Stimulated activated CD4-positive, alpha-beta T cell treated with anti-CD3 and anti-CD28 coated beads, Interleukin-15, amount 100 ng/mL, for 48 hours (primary cell): ENCODE measurements at regions not wholly inside any gene's neighbourhood (a gene's known extent, or its start where the extent isn't known, plus 50 kb on each side); places are given as distances from the start of the nearest gene placed in this dataset.

ENCODE experiments used
- DNase-seq, 2 donors: peaks; one replicate each; pipeline ENCODE4 v3.0.0-alpha.2; 2020; ENCODE audit warnings: low read depth in 2 of 2

DNA sequence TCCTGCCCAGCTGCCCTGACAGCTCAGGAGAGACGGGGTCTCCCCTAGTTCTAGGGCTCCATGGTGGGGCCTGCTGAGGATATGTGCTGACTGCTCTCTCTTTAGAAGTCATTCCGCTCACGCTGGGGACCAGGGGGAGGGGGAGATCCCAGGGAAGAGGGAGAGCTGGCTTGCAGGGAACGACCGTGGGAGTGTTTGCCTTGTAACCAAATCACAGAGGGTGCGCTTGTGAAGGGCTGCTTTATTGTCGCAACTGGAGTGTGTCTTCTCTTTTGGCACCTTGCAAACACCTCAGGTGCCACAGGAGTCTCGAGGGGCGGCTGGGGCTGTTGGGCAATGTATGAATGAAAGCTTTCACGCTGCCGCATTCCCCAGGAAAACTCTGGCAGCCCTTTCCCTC, 531.3 kb upstream of the MKI67 start:
- no peak for DNase-seq

DNA sequence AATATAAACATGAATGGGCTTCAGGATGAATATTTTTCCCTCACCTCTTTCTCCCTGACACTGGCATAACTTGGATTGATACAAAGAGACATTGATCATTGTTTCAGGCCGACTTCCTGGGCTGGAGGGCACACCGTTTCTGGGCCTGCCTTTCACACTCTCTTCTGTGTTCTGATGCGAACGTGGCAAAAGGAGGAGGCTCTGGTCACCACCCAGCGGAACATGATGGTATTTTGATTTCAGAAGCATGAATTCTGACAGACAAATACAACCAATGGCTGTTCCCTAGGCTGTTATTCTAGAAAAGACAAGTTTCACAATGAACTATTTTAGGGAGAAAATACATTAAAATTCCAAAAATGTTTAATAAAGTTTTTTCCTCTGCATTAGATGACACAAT, 534.5 kb upstream of the MKI67 start:
- DNase-seq = no peak

DNA sequence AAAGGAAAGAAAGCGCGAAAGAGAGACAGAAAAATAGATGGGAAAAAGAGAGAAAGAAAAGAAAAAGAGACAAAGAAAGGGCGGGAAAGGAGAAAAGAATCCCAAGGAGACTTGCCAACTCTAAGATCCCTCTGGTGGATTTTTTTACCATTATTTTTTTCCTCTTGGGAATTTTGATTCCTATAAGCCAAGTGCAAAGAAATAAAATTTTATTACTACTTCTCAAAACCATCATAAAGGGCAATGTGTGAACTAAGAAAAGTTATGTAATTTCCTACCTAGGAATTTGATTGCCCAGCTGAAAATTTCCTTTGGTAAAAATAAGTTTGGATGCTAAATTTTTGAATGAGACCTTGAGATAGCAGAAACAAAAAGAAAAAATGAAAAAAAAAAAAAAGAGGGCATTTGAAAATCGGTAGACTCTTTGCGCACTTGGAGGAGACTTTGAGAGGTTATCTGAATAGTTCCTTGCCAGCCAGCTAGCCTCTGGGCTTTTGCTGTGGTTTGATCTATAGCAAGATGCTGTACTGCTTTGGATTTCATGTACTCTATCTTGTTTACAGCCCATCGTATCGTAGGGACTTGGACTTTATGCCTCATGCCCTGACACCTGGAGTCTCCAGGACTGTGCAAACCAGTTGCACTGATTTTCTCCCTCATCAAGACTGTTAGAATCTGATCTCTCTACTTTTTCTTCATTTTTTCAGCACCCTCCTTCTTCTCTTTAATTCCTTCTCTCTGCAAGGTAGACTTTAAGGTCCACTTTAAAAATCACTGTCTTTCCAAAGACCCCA, 535.4 kb upstream of the MKI67 start:
- no peak for DNase-seq

DNA sequence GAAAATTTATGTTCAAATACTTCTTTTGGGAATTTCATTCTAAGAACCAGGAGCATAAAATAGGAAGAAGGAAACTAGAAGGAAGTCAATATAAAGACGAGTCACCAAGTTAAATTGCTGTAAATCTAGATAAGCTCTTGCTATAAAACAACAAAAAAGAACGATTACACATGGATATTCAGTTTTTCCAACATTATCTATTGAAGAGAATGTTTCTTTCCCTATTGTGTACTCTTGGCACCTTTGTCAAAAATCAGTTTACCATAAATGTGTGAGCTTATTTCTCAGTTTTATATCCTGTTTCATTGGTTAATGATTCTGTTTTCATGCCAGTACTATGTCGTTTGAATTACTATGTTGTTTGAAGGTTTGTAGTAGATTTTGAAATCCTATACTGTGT, 536.3 kb upstream of the MKI67 start:
- DNase-seq = no peak

DNA sequence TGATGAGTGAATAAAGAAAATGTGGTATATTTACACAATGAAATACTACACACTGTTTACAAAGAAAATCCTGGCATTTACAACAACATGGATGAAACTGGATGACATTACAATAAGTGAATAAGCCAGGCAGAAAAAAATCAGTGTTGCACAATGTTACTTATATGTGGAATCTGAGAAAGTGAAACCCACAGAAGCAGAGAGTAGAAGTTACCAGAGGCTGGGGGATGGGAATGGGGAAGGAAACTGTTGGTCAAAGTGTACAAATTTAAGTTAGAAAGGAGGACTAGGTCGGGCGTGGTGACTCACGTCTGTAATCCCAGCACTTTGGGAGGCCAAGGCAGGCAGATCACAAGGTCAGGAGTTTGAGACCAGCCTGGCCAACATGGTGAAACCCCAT, 538.5 kb upstream of the MKI67 start:
- no peak for DNase-seq

DNA sequence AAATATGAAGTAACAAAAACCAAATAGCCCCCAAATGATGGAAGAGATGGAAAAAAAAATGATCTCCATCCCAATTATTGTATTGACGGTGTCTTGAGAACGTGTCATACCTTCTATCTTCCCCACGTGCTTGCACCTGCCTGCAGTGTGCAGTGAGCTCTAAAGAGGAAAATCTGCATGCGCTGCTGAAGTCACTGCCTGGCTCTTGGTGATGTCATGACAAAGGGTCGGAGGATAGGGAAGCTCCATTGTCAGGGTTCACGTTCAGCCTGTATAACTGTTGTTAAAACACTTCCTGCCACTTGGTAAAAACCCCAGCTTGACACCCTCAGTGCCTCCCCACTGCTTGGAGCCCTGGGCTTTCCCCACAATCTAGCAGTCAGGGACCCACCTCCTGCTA, 549.2 kb upstream of the MKI67 start:
- no peak for DNase-seq

DNA sequence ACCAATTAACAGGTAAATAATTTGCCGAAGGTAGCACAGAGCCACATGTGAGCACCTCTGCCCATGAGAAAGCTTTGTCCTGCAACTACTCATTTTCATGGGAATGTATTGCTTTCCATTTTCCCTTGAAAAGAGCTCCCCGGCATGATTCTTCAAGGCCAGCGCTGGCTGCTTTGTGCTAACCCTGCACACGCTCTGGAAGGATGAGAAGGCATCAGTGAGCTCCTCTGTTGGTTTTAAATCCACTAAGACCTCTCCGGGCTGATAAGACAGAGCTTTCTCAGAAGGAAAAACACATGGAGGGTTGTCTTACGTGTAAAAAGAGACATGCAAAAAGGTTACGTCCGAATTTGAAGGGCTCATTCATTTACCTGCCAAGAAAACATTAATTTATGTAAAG, 553.9 kb upstream of the MKI67 start:
- no peak for DNase-seq

DNA sequence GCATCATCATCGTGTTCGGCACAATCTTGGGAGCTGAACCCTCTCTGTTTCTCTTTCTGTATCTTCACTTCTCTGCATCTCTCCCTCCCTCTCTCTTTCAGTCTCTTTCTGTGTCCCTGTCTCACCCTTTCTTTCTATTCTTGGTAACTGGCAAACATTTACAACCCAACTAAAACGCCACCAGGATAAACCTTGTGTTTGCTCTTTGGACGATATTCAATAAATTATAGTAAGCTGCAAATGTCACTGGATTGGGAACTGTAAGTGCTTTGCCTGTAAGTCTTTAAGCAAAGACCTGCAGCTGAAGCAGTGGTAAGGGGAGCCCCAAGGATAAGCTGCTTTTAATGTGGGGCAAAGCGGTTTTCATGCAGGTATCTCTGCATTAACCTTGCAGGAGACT, 558.0 kb upstream of the MKI67 start:
- no peak for DNase-seq

DNA sequence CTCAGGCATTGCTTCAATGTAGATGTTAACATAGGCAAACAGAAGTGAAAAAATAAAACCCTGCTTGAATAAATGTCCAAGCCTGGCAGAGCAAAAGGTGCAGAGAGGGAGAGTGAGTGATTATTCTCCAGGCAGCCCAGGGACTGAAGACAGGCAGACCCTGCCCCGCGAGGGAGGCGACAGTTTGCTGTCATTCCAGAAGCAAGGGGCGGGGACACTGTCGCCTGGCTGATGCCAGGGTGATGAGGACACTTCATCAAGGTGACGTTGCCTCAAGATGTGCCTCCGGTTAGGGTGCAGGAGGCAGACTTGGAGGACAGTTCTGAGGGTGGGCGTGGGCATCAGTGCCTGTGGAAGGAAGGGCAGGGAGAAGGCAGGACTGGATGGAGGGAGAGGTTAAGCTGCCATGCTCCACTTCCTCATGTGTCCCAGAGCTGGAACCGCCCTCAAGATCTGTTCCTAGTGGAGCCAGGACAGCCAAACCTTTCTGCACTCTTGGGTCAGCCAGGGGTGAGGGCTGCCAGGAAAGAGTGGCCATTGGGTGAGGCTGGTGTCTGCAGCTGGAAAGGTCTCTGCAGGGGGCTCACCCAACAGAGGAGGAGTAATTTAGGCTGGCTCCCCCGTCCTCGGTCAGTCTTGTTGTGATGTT, 560.5 kb upstream of the MKI67 start:
- no peak for DNase-seq

DNA sequence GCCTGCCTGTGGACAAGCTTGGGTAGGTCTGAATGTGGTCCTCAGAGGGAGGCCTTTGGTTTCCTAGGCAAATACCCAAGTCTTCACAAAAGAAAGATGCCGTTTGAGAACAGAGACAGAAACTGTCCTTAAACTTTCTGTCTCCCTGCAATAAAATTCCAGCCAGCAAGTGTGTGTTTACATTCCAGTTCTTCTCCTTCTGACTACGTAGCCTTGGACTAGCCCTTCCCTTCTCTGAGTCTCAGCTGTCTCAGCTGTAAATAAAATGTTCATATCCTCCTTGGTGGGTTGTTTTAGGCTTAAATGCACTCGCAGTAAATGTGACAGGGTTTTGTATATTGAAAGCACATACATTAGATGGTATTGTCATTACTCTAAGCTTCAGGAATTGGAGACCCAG, 561.2 kb upstream of the MKI67 start:
- no peak for DNase-seq

DNA sequence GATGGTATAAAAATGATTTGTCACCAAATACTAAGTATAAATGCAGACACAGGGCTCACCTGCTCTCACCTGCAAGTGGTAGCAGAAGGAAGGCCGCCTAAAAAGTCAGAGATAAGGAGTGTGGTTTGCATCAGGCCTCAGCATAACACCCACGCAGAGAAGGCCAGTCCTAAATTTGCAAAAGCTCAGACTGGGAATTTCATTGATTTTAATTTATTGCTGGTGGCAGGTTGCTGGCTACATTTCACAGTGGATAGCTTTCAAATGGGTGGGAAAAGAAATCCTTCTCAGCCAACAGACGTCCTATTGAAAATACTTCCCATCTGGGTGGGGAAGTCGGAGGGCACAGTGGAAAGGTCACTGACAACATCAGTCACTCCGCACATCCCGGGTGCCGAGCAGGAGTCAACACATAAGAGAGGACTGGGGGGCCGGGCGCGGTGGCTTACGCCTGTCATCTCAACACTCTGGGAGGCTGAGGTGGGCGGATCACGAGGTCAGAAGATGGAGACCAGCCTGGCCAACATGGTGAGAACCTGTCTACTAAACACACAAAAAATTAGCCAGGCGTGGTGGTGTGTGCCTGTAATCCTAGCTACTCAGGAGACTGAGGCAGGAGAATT, 561.8 kb upstream of the MKI67 start:
- DNase-seq = no peak

DNA sequence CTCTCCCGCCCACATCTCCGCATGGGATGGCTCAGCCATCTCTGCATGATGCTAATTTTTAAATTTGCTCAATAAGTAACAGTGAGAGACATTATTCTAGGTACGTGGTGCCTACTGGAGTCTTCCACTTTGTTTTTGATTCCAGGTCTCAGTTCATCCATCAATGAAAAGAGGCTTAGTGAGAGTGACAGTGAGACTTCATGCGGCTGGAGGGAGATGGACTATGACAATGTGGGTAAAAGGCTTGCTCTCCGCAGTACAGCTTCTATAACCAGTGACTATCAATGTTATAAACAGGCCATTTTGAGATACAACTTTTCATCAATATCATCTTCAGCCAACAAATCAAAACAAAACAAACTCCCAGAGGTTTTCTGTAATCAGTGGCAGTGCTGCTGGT, 563.4 kb upstream of the MKI67 start:
- no peak for DNase-seq

DNA sequence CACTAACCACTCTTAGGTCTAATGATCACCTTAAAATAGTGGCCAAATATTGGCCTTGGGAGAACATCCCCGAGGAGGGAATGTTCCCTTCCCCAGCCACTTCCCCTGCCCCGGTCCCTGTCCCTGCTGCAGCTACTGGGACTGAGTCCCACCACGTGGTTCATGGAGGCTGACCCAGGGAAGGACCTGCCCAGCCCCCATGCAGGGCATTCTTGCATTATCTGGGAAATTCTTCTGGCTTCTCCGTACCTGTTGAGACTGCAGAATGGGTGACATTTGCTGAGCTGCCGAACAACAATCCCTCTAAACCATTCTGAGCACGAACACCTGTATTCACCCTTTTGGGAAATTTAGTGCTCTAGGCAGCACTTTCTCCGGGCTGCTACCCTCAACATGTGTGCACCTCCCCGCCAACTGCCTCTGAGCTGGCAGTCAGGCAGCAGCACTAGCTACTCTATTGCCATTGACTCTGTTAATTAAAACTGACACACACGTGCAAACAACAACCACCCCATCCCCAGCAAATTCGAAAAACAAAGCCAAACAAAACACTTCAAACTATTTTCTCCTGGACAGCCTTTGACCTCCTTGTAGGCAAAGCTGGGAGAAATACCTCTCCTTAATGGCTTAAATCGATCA, 567.4 kb upstream of the MKI67 start:
- no peak for DNase-seq

DNA sequence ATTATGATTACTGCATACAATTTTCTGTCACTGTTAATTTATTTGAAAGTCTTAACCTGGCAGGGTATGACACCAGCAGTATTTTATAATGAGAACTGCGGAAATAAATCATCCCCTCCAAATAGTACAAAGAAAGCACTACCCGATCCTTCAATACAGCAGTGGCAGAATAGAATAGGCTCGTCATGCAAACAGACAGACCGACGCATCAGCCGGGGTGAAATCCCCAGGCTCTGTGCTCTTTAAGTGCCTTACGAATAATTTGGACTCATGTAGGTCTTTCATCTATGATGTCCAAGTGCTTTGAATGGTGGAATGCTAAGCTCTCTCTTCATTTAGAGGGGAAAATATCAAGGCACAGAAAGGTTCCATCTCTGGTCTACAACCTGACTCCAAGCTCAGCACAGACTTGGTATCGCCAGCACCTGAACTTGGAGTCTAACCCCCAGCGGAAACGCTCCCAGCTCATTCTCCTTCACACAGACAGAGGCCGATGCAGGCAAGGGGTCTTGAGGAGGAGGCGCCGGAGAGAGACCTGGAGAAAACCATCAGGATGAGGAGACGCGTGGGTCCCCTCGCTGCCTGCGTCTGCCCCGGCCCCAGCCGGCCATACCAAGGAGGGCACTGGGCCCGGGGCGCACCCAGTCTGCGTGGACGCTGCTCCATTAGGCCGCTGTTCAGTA, 568.1 kb upstream of the MKI67 start:
- no peak for DNase-seq

DNA sequence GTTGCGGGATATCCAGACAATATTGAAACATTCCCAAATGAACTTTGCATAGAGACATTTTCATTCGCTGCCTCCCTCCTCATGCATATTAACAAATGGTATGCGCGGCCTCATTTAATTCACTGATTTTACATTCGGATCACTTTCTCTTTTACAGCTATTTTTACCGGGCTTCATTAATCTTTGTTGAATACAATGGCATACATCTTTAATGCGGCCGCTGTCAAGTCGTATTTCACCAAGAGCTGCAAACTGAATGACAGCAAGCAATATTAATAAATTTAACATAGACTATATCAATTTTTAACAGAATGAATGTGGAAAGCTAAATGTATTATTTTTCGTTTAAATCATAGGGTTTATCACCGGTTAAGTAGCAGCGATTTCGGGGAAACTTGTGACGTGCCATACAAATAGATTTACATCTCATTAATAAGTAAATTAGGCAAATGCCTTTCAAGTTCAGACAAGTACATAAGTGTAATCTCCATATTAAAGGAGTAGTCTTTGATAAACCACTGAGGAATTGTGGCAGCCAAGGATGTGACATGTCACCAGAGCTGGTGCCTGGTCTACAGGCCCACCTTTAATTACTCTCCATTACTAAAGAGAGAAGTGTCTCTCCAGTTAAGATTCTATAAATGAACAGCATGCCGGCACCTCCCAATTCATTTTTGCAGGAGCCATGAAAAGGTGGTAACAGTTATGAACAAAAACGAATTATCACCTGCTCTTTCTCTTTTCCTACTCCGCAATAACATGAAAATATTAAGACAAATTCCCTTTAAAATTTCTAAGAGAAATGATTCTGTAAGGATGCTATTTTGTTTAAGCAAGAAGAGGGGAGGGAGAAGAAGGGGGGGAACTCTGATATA, 568.9 kb upstream of the MKI67 start:
- no peak for DNase-seq

DNA sequence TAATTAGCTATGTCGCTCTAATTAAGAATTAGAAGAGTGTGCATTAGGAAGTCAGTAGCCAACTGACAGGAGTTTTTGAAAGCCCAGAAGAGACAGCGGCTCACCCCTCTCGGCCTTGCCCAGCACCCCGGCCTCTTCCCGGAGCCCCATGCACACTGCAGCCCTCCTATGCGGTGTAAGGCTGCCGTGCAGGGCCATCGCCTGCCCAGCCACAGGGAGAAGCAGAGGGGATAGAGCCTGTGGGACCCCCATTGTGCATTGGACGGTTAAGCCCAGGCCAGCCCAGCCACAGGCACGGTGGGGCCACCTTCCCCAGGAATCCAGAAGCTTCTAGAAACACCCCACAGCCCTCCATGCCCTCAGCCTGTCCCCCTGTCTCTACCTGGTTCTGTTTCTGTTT, 569.7 kb upstream of the MKI67 start:
- DNase-seq = no peak

DNA sequence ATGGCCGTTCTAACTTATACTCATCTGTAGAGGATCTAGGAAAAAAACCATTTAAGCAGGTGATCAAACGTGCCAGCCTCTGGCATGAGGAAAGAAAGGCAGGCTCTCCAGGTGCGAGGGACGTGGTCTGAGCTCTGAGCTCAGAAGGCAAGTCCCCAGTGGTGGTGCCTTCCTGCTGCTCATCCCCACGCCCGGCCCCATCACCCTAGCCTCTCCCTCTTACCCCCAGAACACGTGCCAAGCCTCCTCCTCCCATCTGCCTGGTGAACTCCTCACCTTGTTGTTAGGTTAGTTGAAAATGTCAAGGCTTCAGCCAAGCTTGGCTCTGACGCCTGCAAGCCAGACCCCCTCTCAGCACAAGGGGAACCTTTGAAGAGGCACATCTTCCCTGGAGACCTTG, 571.2 kb upstream of the MKI67 start:
- no peak for DNase-seq

DNA sequence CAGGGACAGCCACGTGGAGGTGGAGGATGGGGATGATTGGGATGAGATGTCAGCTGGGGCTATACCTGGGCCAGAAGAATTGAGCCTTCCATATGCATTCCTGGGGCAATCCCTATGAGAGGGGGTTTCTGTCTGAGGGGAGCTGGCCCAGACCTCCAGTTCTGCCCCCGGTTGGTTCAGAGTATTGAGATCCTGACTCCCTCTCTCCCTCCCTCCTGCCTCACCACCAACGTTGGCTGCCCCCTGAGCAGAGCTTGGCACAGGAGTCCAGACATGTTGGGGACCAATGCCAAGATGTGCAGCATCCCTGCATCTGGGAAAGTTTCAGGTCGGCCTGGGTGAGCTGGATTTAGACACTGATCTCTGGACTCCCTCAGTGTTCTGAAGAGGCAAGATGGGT, 575.2 kb upstream of the MKI67 start:
- DNase-seq = no peak

DNA sequence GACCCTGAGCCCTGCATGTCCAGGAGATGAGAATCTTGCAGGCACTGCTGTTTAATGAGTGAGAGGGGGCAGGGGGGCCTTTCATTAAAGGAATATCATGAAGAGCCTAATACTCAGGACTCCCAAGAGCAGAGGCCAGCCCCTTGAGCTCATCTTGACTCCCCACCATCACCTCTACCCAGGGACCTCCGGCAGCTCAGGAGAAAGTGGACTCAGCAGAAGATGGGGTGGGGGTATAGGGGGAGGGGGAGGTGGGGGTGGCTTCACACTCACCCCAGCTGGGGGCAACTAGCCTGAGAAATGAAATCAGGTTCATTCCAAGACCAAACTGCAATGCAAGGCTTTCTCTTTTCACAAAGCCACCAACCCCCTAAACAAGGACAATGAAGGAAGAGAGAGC, 575.6 kb upstream of the MKI67 start:
- DNase-seq = no peak

DNA sequence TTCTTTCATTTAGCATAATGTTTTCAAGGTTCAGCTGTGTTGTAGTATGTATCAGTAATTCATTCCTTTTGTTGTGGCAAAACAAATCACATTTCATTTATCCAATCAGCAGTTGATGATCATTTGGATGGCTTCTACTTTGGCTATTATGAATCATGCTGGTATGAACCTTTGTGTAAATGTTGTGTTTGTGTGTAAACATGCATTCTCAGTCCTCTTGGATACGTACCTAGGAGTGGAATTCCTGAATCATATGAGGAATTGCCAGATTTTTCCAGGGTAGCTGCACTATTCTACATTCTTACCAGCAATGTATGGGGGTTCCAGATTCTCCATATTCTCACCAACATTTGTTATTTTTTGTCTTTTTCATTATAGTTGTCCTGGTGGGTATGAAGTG, 578.5 kb upstream of the MKI67 start:
- no peak for DNase-seq

DNA sequence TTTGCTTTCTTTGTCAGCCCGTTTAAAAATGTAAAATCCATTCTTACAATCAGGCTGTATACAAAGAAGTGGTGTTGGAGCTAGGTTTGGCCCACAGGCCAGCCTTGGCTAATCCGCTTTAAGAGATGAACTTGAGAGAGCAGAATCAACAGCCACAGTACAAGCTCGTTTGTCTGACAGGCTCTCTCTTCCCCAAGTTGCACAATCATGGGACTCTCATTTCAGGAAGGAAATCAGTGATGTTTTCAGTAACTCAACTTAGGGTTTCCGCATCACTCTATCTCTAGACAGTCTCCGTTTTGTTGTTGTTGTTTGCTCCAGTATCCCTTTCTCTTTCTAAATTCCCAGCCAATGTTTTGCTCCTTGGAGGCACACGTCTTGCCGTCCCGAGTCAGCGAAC, 582.0 kb upstream of the MKI67 start:
- DNase-seq = no peak
